HepG2 (cell line): ENCODE measurements at regions not wholly inside any gene's neighbourhood (a gene's known extent, or its start where the extent isn't known, plus 50 kb on each side); places are given as distances from the start of the nearest gene placed in this dataset.

Experiments used
- ATAC-seq: fragments of 200-7000 bp; cut with Tn5 transposase; 3 replicates; pipeline ENCODE4 v1.9.1; 2020; ENCODE audit warnings: mild to moderate bottlenecking, moderate library complexity
- BruUV-seq: library from RNA; stranded (reverse); fragments of 400-500 nt; replicated peaks from 2 replicates; lab custom pipeline; 2021; lab: Mats Ljungman, UMichigan
- CTCF ChIA-PET: fragments of 300-600 bp; formaldehyde crosslinking; extraction: SDS; loops from one replicate; lab custom pipeline; 2021; ENCODE audit warnings: low total read pairs, inconsistent platforms, low intra/inter-chr PET ratio; lab: Yijun Ruan, JAX
- POLR2A ChIA-PET: fragments of 350-600 bp; sonication (Branson Sonifier 250); formaldehyde crosslinking; loops from one replicate; lab custom pipeline; 2020; ENCODE audit warnings: antibody characterized with exemption, inconsistent platforms; lab: Yijun Ruan, JAX
- DNase-seq: peaks from one replicate; pipeline ENCODE4 v3.0.0-alpha.2; 2015; ENCODE audit warnings: low spot score
- FAIRE-seq: peaks from 3 replicates; lab custom pipeline; 2011; peaks lifted over from hg19 to GRCh38; lab: Jason Lieb, UNC
- H2AFZ ChIP-seq: one replicate; pipeline ENCODE4 v1.6.1; 2011; ENCODE audit warnings: low read length, inconsistent platforms
- H3K27ac ChIP-seq: fragments of 300-600 bp; 3 replicates; pipeline ENCODE4 v1.8.0; 2011; ENCODE audit warnings: mixed run types, mild to moderate bottlenecking, mixed read lengths, low read length, inconsistent platforms; ENCODE audit not compliant: insufficient read depth; ENCODE audit errors: extremely low read length
- H3K27me3 ChIP-seq, 2 experiments: fragments of 200-600 bp in 1 of 2; 2 replicates in 1 of 2; 3 replicates in 1 of 2; pipeline versions ENCODE4 v1.6.0 to v1.8.0; 2011; ENCODE audit warnings: low read length in 2 of 2, mild to moderate bottlenecking in 2 of 2, moderate library complexity in 2 of 2, inconsistent platforms in 1 of 2; ENCODE audit not compliant: insufficient read depth in 2 of 2, control insufficient read depth in 1 of 2
- H3K36me3 ChIP-seq, 2 experiments: fragments of 200-600 bp in 1 of 2; replicated peaks in 1 of 2; 2 replicates in 1 of 2; 3 replicates in 1 of 2; pipeline versions ENCODE4 v1.5.1 to v1.8.0; 2011; ENCODE audit warnings: low read length in 2 of 2, inconsistent platforms in 1 of 2; ENCODE audit not compliant: insufficient read depth in 2 of 2, control insufficient read depth in 1 of 2
- H3K4me1 ChIP-seq: 2 replicates; pipeline ENCODE4 v1.5.1; 2012; ENCODE audit warnings: low read length, inconsistent platforms; ENCODE audit not compliant: insufficient read depth
- H3K4me2 ChIP-seq: 2 replicates; pipeline ENCODE4 v1.6.0; 2011; ENCODE audit warnings: low read depth, low read length, inconsistent platforms
- H3K4me3 ChIP-seq, 3 experiments: fragments of 200-600 bp in 1 of 3; sonication (generic), shearing (Covaris generic) in 1 of 3; replicated peaks in 1 of 3; 2 replicates each; pipeline ENCODE4 v1.5.1; 2011 to 2016; ENCODE audit warnings: low read length in 3 of 3, inconsistent platforms in 2 of 3, low read depth in 2 of 3, mild to moderate bottlenecking in 2 of 3, control low read depth in 1 of 3, mixed read lengths in 1 of 3; ENCODE audit not compliant: insufficient read depth in 1 of 3
- H3K79me2 ChIP-seq: one replicate; pipeline ENCODE4 v1.6.1; 2011; ENCODE audit warnings: low read length, inconsistent platforms; ENCODE audit not compliant: insufficient read depth
- H3K9ac ChIP-seq: 2 replicates; pipeline ENCODE4 v1.6.0; 2011; ENCODE audit warnings: mild to moderate bottlenecking, low read depth, low read length, inconsistent platforms; ENCODE audit not compliant: insufficient read depth
- H3K9me3 ChIP-seq: 2 replicates; pipeline ENCODE4 v1.5.1; 2012; ENCODE audit warnings: mild to moderate bottlenecking, low read length
- H4K20me1 ChIP-seq: 2 replicates; pipeline ENCODE4 v1.6.0; 2011; ENCODE audit warnings: inconsistent platforms, mild to moderate bottlenecking, low read length, moderate library complexity; ENCODE audit not compliant: insufficient read depth
- KLF16 ChIP-seq, 2 experiments: sonication (generic) in 1 of 2; formaldehyde crosslinking in 1 of 2; IDR thresholded peaks; 2 replicates each; pipeline versions ENCODE4 v1.6.1 to v1.8.0; 2016 to 2023; ENCODE audit warnings: missing genetic modification reagents in 2 of 2, missing compliant biosample characterization in 1 of 2
- RNF2 ChIP-seq: fragments of 450-650 bp; conservative IDR thresholded peaks from 2 replicates; pipeline ENCODE4 v1.6.1; 2016; ENCODE audit warnings: low read depth
- SIX4 ChIP-seq: sonication (generic); formaldehyde crosslinking; IDR thresholded peaks from 2 replicates; pipeline ENCODE4 v1.4.0; 2020; ENCODE audit warnings: missing genetic modification reagents
- TBL1XR1 ChIP-seq: fragments of 150-350 bp; IDR thresholded peaks from 2 replicates; pipeline ENCODE4 v1.6.1; 2014; ENCODE audit warnings: borderline replicate concordance, low read length; ENCODE audit not compliant: partially characterized antibody
- TBX2 ChIP-seq: sonication (generic); formaldehyde crosslinking; IDR thresholded peaks from 2 replicates; pipeline ENCODE4 v1.5.0; 2020; ENCODE audit warnings: missing genetic modification reagents, mild to moderate bottlenecking, borderline replicate concordance
- WIZ ChIP-seq: sonication (generic); formaldehyde crosslinking; IDR thresholded peaks from 2 replicates; pipeline ENCODE4 v1.5.1; 2020; ENCODE audit warnings: mild to moderate bottlenecking, missing genetic modification reagents
- ZBTB38 ChIP-seq: sonication (generic); formaldehyde crosslinking; IDR thresholded peaks from 2 replicates; pipeline ENCODE4 v1.5.1; 2020; ENCODE audit warnings: mild to moderate bottlenecking, missing genetic modification reagents
- ZFAT ChIP-seq: sonication (generic); formaldehyde crosslinking; conservative IDR thresholded peaks from 2 replicates; pipeline ENCODE4 v1.8.1; 2023; ENCODE audit warnings: missing genetic modification reagents, inconsistent platforms
- ZMYM3 ChIP-seq: sonication (generic); formaldehyde crosslinking; IDR thresholded peaks from 2 replicates; pipeline ENCODE4 v1.5.1; 2020; ENCODE audit warnings: mild to moderate bottlenecking, missing genetic modification reagents
- ZNF24 ChIP-seq: fragments of 450-650 bp; IDR thresholded peaks from 2 replicates; pipeline ENCODE4 v1.6.1; 2017; ENCODE audit warnings: antibody characterized with exemption, mild to moderate bottlenecking
- ZNF333 ChIP-seq: sonication (generic); formaldehyde crosslinking; IDR thresholded peaks from 2 replicates; pipeline ENCODE4 v1.4.0; 2020; ENCODE audit warnings: mild to moderate bottlenecking, missing genetic modification reagents, borderline replicate concordance
- ZNF430 ChIP-seq: sonication (generic); formaldehyde crosslinking; IDR thresholded peaks from 2 replicates; pipeline ENCODE4 v1.9.0; 2021; ENCODE audit warnings: mild to moderate bottlenecking, missing genetic modification reagents
- ZNF567 ChIP-seq: sonication (generic); formaldehyde crosslinking; IDR thresholded peaks from 2 replicates; pipeline ENCODE4 v1.8.1; 2023; ENCODE audit warnings: mild to moderate bottlenecking, missing genetic modification reagents, borderline replicate concordance
- ZNF580 ChIP-seq: IDR thresholded peaks from 2 replicates; pipeline ENCODE4 v1.6.1; 2016; ENCODE audit warnings: low read depth, borderline replicate concordance
- ZNF605 ChIP-seq: sonication (generic); formaldehyde crosslinking; IDR thresholded peaks from 2 replicates; pipeline ENCODE4 v1.8.0; 2022; ENCODE audit warnings: mild to moderate bottlenecking, missing genetic modification reagents
- ZNF878 ChIP-seq: sonication (generic); formaldehyde crosslinking; IDR thresholded peaks from 2 replicates; pipeline ENCODE4 v1.8.1; 2023; ENCODE audit warnings: mild to moderate bottlenecking, missing genetic modification reagents, moderate library complexity
- WGBS: methylation state at CpG from one replicate; pipeline ENCODE4 v1.1.6; 2017; ENCODE audit warnings: low lambda C conversion rate; 5-methylcytosine and 5-hydroxymethylcytosine counted together
- in situ Hi-C: cut with HindIII; loops from 2 replicates; pipeline ENCODE4 v1.10.0; 2017; ENCODE audit warnings: low pct_unique_long_range_greater_than_20kb; ENCODE audit not compliant: extremely low pct_ligation_motif_present
- intact Hi-C: fragments of 100-400 bp; cut with micrococcal nuclease; formaldehyde crosslinking; loops from one replicate; pipeline ENCODE4 v1.10.0; 2022; ENCODE audit not compliant: unreplicated experiment
- TF ChIP-seq, protein P1 (sequence below): IDR thresholded peaks from 2 replicates; pipeline ENCODE4 v1.6.1; 2012; ENCODE audit warnings: low read depth, low read length, improper control_type of control experiment

- TF ChIP-seq ZNF430 (CRISPR knock-in tag): no peak
- TF ChIP-seq, all 625 proteins: peak for 0
These were observed 640.4 kb upstream of the ARPP21 start (continued) for GRCh38 chr3:34998902-34999301.

- ChIA-PET CTCF (no interaction called here), POLR2A (no interaction called here)
- Histone ChIP-seq H3K36me3 (no peaks in the 10 kb centered on the region), H3K4me2 (no peak overlapping the region), H4K20me1 (no peaks in the 10 kb centered on the region), H3K4me1 (no peaks in the 10 kb centered on the region), H3K4me3 (no peak overlapping the region), H3K27ac (no peak overlapping the region), H3K9me3 (peaks cover 22% of the 10 kb centered on the region), H3K79me2 (no peaks in the 10 kb centered on the region), H2AFZ (no peak overlapping the region), H3K9ac (no peak overlapping the region), H3K27me3 (no peaks in the 10 kb centered on the region)
- intact Hi-C loops (no loop called here), in situ Hi-C loops (no loop called here)
- FAIRE-seq (no peak), DNase-seq (no peak), ATAC-seq (no peak)
- 2% methylated on average over 1 of the region's 1 CpG for WGBS
- BruUV-seq: no TSS peak
- TF ChIP-seq ZNF878 (CRISPR knock-in tag): no peak
- no peak for TF ChIP-seq WIZ (CRISPR knock-in tag)
- no peak for TF ChIP-seq SIX4
- no peak for TF ChIP-seq ZNF333 (CRISPR knock-in tag)
- TF ChIP-seq RNF2: no peak
- TF ChIP-seq ZNF580 (CRISPR knock-in tag): no peak
- TF ChIP-seq ZNF605 (CRISPR knock-in tag): no peak
- no peak for TF ChIP-seq ZMYM3
- TF ChIP-seq ZFAT (CRISPR knock-in tag): no peak
- TF ChIP-seq TBL1XR1: no peak
- TF ChIP-seq TBX2 (CRISPR knock-in tag): no peak
- TF ChIP-seq, protein P1, sequence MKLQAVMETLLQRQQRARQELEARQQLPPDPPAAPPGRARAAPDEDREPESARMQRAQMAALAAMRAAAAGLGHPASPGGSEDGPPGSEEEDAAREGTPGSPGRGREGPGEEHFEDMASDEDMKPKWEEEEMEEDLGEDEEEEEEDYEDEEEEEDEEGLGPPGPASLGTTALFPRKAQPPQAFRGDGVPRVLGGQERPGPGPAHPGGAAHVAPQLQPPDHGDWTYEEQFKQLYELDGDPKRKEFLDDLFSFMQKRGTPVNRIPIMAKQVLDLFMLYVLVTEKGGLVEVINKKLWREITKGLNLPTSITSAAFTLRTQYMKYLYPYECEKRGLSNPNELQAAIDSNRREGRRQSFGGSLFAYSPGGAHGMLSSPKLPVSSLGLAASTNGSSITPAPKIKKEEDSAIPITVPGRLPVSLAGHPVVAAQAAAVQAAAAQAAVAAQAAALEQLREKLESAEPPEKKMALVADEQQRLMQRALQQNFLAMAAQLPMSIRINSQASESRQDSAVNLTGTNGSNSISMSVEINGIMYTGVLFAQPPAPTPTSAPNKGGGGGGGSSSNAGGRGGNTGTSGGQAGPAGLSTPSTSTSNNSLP: no peak
- TF ChIP-seq ZNF567 (CRISPR knock-in tag): no peak
- no peak for TF ChIP-seq ZNF24
- TF ChIP-seq KLF16 (CRISPR knock-in tag; IDR thresholded peaks at IDR 0.05): no peak
- no peak for TF ChIP-seq ZBTB38
These were observed 627.1 kb upstream of the ARPP21 start for GRCh38 chr3:35012214-35012613.
